Retinal pigment epithelial cell (primary cell): ENCODE measurements at regions not wholly inside any gene's neighbourhood (a gene's known extent, or its start where the extent isn't known, plus 50 kb on each side); places are given as distances from the start of the nearest gene placed in this dataset.

Experiments
- DNase-seq: peaks from one replicate; pipeline ENCODE4 v3.0.0-alpha.2; 2010; ENCODE audit warnings: low read depth
- H3K4me3 ChIP-seq: 2 replicates; pipeline ENCODE4 v1.5.1; 2011; ENCODE audit warnings: mild to moderate bottlenecking, low read length, control low read depth, moderate library complexity
- CTCF ChIP-seq: conservative IDR thresholded peaks from 2 replicates; pipeline ENCODE4 v1.5.1; 2011; ENCODE audit warnings: low read depth, low read length, control low read depth, inconsistent platforms

DNA sequence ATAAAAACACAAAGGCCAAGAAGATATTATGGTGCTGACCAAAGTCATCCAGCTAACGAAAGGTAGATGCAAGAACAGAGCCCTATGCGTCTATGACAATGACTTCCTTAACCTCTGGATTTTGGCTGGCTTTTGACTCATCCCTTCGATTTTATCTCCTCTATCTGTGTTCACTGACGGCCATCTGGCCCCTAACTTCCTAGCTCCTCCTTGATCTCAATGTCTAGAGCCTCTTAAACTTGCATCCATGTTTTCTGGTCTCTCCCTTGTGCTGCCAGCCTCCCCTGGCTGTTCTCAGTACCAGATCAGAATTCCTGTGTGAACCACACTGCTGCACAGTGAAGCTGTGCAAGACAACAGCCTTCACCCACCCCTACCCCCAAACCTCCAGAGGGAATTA, 452.9 kb downstream of the UTRN start:
- H3K4me3 ChIP-seq: no peak overlapping the region
- DNase-seq: no peak
- no peak for TF ChIP-seq CTCF

- TF ChIP-seq CTCF: no peak
- H3K4me3 ChIP-seq: no peak overlapping the region
- DNase-seq: no peak
Observed at GRCh38 chr6:144739873-144740272, 454.7 kb downstream of the UTRN start.

- DNase-seq: no peak
- TF ChIP-seq CTCF: no peak
- no peak overlapping the region for H3K4me3 ChIP-seq
Observed at GRCh38 chr6:144741659-144742058, 456.5 kb downstream of the UTRN start.

DNA sequence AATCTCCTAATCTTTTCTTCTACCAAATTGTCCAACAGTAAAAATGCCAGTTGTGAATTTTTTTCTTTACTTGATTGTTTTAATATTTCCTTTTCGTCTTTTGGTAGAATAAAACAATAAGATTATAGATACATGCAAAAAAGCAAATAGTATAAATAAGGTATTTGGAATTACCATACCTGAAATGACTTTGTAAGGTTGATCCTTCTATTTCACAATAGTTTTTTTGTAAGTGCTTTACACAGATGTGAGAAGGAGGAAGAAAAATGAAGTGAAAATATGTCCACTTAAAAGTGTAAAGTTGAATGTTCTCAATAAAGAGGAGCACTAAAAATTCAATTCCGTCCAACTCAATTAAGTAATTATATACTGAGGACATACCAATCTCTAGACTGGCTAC, 457.6 kb downstream of the UTRN start:
- no peak overlapping the region for H3K4me3 ChIP-seq
- DNase-seq: no peak
- TF ChIP-seq CTCF: no peak

GRCh38 chr6:144744720-144745119, 459.6 kb downstream of the UTRN start:
- no peak for DNase-seq
- no peak overlapping the region for H3K4me3 ChIP-seq
- no peak for TF ChIP-seq CTCF

DNA sequence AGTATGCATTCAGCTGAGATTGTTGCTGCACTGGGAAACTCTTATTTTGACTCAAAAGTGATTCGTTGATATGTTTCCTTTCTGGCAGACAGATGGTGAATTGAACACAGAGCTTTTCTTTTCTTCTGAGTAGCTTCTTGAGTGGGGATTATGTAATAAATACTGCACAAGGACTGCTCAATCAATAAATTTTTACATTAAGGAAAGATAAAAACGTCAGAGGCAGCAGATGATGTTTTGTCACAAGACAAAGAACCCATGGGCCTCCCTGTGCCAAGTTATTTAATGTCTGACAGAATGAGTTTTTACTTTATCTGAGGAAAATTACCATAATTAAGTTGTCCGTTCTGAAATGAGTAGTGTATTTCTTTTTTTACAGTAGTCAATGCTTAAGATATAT, 460.3 kb downstream of the UTRN start:
- TF ChIP-seq CTCF: no peak
- no peak overlapping the region for H3K4me3 ChIP-seq
- no peak for DNase-seq

DNA sequence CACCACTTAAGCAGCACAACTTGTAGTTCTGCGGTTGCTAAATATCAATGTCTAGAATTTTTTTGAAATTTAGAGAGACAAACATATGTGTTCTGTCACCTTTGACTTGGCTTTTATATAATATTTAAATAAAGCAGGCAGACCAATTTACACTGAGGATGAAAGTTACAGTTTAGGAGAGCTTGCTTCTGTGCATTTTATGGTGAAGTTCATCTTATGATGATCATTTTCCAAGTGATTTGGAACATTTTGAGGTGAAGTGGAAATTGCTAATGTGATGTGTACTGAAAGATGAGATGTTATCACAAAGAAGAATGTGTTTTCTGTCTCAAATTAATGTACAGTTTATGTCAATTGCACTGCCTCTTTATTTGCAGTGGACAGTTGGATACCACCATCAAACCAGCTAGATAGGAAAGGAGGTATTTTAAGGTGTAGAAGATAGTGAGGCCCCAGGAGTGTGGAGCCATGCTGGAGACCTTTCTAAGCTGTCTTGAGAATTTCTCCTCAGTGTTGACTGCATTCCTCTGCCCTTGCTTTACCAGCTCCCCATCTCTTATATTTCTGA, 461.9 kb downstream of the UTRN start:
- no peak overlapping the region for H3K4me3 ChIP-seq
- DNase-seq: no peak
- TF ChIP-seq CTCF: no peak
